ENCODE measurements at regions not wholly inside any gene's neighbourhood (a gene's known extent, or its start where the extent isn't known, plus 50 kb on each side); places are given as distances from the start of the nearest gene placed in this dataset.

GRCh38 chr1:239218301-239218700, 168.1 kb upstream of the CHRM3 start:
- no peak for TF ChIP-seq FOXP1 (CRISPR knock-in tag; IDR thresholded peaks at IDR 0.05)
- no peak for TF ChIP-seq SAFB (IDR thresholded peaks at IDR 0.05; ENCODE audit: borderline replicate concordance, low read depth, low read length)
- TF ChIP-seq CTCF (IDR thresholded peaks at IDR 0.05 in 2 of 3, conservative IDR thresholded peaks at IDR 0.05 in 1 of 3; ENCODE audit: insufficient read depth in 2 of 3, low read depth in 1 of 3, low read length in 3 of 3): no peak
- TF ChIP-seq SMAD1 (IDR thresholded peaks at IDR 0.05; ENCODE audit: low read depth, low read length, partially characterized antibody): no peak
- TF ChIP-seq USF2 (CRISPR knock-in tag; IDR thresholded peaks at IDR 0.05): no peak
- no peak for TF ChIP-seq RBBP5 (IDR thresholded peaks at IDR 0.05; ENCODE audit: borderline replicate concordance, insufficient read depth, low read length, poor library complexity, severe bottlenecking)
- no peak for TF ChIP-seq ZBTB43 (CRISPR knock-in tag; IDR thresholded peaks at IDR 0.05)
- no peak for TF ChIP-seq MGA (IDR thresholded peaks at IDR 0.05)
- TF ChIP-seq BRCA1 (IDR thresholded peaks at IDR 0.05): no peak
- no peak for TF ChIP-seq BRCA1 (CRISPR knock-in tag; IDR thresholded peaks at IDR 0.05)

Measured in K562 (cell line).